Neural cell (in vitro differentiated cells): ENCODE measurements at regions not wholly inside any gene's neighbourhood (a gene's known extent, or its start where the extent isn't known, plus 50 kb on each side); places are given as distances from the start of the nearest gene placed in this dataset.

Source experiments
- H2AFZ ChIP-seq: fragments of 200-600, 300-800 bp; sonication (generic), shearing (Covaris generic); 2 replicates; pipeline ENCODE4 v1.6.0; 2014; ENCODE audit warnings: low read depth, mild to moderate bottlenecking, antibody characterized with exemption, low read length, moderate library complexity
- H3F3A ChIP-seq: fragments of 200-600 bp; shearing (Covaris generic); 2 replicates; pipeline ENCODE4 v1.6.1; 2016; ENCODE audit warnings: mild to moderate bottlenecking, moderate library complexity, mixed read lengths, antibody characterized with exemption, low read length; ENCODE audit not compliant: insufficient read depth, poor library complexity, severe bottlenecking
- H3K27ac ChIP-seq: fragments of 200-600, 300-800 bp; sonication (generic), shearing (Covaris generic); 2 replicates; pipeline ENCODE4 v1.5.1; 2014; ENCODE audit warnings: mild to moderate bottlenecking, low read length, moderate library complexity
- H3K27me3 ChIP-seq: fragments of 300-800, 200-600 bp; sonication (generic), shearing (Covaris generic); 2 replicates; pipeline ENCODE4 v1.6.0; 2014; ENCODE audit warnings: mild to moderate bottlenecking, low read depth, low read length, moderate library complexity; ENCODE audit not compliant: insufficient read depth
- H3K36me3 ChIP-seq: fragments of 300-800, 200-600 bp; sonication (generic), shearing (Covaris generic); 2 replicates; pipeline ENCODE4 v1.5.1; 2014; ENCODE audit warnings: mild to moderate bottlenecking, antibody characterized with exemption, low read length, moderate library complexity; ENCODE audit not compliant: insufficient read depth
- H3K4me2 ChIP-seq: fragments of 300-800, 200-600 bp; sonication (generic), shearing (Covaris generic); 2 replicates; pipeline ENCODE4 v1.6.0; 2014; ENCODE audit warnings: mild to moderate bottlenecking, low read length
- H3K4me3 ChIP-seq: fragments of 300-800, 200-600 bp; sonication (generic), shearing (Covaris generic); 2 replicates; pipeline ENCODE4 v1.5.1; 2014; ENCODE audit warnings: mild to moderate bottlenecking, low read length, moderate library complexity
- H3K79me2 ChIP-seq: fragments of 200-600 bp; shearing (Covaris generic); replicated peaks from 2 replicates; pipeline ENCODE4 v1.6.0; 2014; ENCODE audit warnings: mild to moderate bottlenecking, low read length, moderate library complexity; ENCODE audit not compliant: insufficient read depth
- H3K9ac ChIP-seq: fragments of 300-800, 200-600 bp; sonication (generic), shearing (Covaris generic); 2 replicates; pipeline ENCODE4 v1.6.1; 2016; ENCODE audit warnings: mild to moderate bottlenecking, low read length, mixed read lengths
- H3K9me2 ChIP-seq: fragments of 200-600 bp; shearing (Covaris generic); 2 replicates; pipeline ENCODE4 v1.6.1; 2016; ENCODE audit warnings: mild to moderate bottlenecking, low read length, mixed read lengths; ENCODE audit not compliant: insufficient read depth
- H3K9me3 ChIP-seq: fragments of 200-600, 300-800 bp; sonication (generic), shearing (Covaris generic); 2 replicates; pipeline ENCODE4 v1.6.1; 2016; ENCODE audit warnings: mild to moderate bottlenecking, mixed run types, low read length, moderate library complexity, mixed read lengths
- H4K20me1 ChIP-seq: fragments of 200-600 bp; shearing (Covaris generic); 2 replicates; pipeline ENCODE4 v1.6.1; 2016; ENCODE audit warnings: mild to moderate bottlenecking, mixed run types; ENCODE audit not compliant: insufficient read depth
- EP300 ChIP-seq: fragments of 450-650 bp; conservative IDR thresholded peaks from 2 replicates; pipeline ENCODE4 v1.6.1; 2014; ENCODE audit warnings: antibody characterized with exemption, mild to moderate bottlenecking, moderate library complexity; ENCODE audit not compliant: poor library complexity, severe bottlenecking
- EZH2 ChIP-seq: fragments of 200-600, 300-800 bp; shearing (Covaris generic), sonication (generic); IDR thresholded peaks from 2 replicates; pipeline ENCODE4 v1.6.1; 2014; ENCODE audit warnings: antibody characterized with exemption, low read length, borderline replicate concordance, mild to moderate bottlenecking; ENCODE audit not compliant: insufficient read depth, poor library complexity, severe bottlenecking
- MXI1 ChIP-seq: fragments of 450-650 bp; conservative IDR thresholded peaks from 2 replicates; pipeline ENCODE4 v1.6.1; 2014; ENCODE audit warnings: antibody characterized with exemption, mild to moderate bottlenecking; ENCODE audit not compliant: poor library complexity, severe bottlenecking
- POLR2AphosphoS5 ChIP-seq: IDR thresholded peaks from 2 replicates; pipeline ENCODE4 v1.6.1; 2012
- RAD21 ChIP-seq: fragments of 450-650 bp; conservative IDR thresholded peaks from 2 replicates; pipeline ENCODE4 v1.6.1; 2014; ENCODE audit warnings: antibody characterized with exemption, mild to moderate bottlenecking, moderate library complexity
- SMC3 ChIP-seq: fragments of 450-650 bp; conservative IDR thresholded peaks from 2 replicates; pipeline ENCODE4 v1.6.1; 2014; ENCODE audit warnings: antibody characterized with exemption, mild to moderate bottlenecking, moderate library complexity; ENCODE audit not compliant: poor library complexity
- TAF1 ChIP-seq: IDR thresholded peaks from 2 replicates; pipeline ENCODE4 v1.6.1; 2012; ENCODE audit warnings: low read depth
- TF ChIP-seq, protein P1 (sequence below): IDR thresholded peaks from 2 replicates; pipeline ENCODE4 v1.6.1; 2012; ENCODE audit warnings: borderline replicate concordance
- TF ChIP-seq, protein P2 (sequence below): fragments of 450-650 bp; IDR thresholded peaks from 2 replicates; pipeline ENCODE4 v1.5.1; 2014; ENCODE audit warnings: antibody characterized with exemption, mild to moderate bottlenecking, moderate library complexity; ENCODE audit not compliant: poor library complexity, severe bottlenecking

DNA sequence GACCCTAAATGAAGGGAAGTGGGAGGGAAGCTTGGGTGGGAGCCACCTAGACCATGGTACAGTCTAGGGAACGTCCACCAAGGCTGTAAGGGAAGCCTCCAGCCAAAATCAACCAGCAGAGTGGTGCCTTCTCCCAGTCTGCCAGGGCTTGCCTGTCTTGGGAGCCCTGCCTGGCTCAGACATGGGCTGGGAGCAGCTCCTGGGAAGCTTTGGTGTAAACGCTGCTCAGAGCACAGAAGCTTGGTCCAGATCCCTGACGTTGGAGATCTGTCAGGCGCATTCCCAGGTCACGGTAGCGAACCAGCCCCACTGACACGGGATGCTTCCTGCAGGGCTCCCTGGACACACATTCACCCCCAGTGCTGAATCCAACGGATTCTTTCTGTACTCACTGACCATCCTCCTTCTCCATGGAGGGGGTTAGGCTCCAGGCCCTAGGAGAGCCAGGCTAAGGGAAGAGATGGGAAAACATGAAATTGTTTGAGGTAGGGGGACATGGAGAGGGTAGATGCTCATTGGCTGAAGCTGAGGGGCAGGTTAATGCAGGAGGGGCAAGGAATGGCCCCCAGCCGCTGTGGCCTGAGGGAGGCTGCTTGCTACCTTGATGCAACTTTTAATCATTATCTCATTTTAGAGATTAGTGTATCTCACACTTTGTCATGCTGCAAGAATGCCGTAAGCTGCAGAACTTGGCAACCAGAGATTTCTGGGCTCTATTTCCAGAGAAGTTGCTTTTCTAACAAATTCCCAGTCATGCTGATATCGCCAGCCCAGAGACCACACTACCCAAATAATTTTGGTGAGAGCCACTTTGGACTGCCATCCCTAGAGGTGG is 195.8 kb downstream of the UQCRFS1 start:
- no peaks in the 10 kb centered on the region for H4K20me1 ChIP-seq
- no peak overlapping the region for H3K27ac ChIP-seq
- H3K27me3 ChIP-seq: no peaks in the 10 kb centered on the region
- no peaks in the 10 kb centered on the region for H3F3A ChIP-seq
- H3K9ac ChIP-seq: no peak overlapping the region
- no peaks in the 10 kb centered on the region for H3K9me3 ChIP-seq
- TF ChIP-seq EP300 (no peak), RAD21 (no peak), EZH2 (no peak), MXI1 (no peak), SMC3 (no peak), TAF1 (no peak), POLR2AphosphoS5 (no peak)
- TF ChIP-seq, protein P1, sequence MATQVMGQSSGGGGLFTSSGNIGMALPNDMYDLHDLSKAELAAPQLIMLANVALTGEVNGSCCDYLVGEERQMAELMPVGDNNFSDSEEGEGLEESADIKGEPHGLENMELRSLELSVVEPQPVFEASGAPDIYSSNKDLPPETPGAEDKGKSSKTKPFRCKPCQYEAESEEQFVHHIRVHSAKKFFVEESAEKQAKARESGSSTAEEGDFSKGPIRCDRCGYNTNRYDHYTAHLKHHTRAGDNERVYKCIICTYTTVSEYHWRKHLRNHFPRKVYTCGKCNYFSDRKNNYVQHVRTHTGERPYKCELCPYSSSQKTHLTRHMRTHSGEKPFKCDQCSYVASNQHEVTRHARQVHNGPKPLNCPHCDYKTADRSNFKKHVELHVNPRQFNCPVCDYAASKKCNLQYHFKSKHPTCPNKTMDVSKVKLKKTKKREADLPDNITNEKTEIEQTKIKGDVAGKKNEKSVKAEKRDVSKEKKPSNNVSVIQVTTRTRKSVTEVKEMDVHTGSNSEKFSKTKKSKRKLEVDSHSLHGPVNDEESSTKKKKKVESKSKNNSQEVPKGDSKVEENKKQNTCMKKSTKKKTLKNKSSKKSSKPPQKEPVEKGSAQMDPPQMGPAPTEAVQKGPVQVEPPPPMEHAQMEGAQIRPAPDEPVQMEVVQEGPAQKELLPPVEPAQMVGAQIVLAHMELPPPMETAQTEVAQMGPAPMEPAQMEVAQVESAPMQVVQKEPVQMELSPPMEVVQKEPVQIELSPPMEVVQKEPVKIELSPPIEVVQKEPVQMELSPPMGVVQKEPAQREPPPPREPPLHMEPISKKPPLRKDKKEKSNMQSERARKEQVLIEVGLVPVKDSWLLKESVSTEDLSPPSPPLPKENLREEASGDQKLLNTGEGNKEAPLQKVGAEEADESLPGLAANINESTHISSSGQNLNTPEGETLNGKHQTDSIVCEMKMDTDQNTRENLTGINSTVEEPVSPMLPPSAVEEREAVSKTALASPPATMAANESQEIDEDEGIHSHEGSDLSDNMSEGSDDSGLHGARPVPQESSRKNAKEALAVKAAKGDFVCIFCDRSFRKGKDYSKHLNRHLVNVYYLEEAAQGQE: no peak
- TF ChIP-seq, protein P2, sequence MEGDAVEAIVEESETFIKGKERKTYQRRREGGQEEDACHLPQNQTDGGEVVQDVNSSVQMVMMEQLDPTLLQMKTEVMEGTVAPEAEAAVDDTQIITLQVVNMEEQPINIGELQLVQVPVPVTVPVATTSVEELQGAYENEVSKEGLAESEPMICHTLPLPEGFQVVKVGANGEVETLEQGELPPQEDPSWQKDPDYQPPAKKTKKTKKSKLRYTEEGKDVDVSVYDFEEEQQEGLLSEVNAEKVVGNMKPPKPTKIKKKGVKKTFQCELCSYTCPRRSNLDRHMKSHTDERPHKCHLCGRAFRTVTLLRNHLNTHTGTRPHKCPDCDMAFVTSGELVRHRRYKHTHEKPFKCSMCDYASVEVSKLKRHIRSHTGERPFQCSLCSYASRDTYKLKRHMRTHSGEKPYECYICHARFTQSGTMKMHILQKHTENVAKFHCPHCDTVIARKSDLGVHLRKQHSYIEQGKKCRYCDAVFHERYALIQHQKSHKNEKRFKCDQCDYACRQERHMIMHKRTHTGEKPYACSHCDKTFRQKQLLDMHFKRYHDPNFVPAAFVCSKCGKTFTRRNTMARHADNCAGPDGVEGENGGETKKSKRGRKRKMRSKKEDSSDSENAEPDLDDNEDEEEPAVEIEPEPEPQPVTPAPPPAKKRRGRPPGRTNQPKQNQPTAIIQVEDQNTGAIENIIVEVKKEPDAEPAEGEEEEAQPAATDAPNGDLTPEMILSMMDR: no peak
- H2AFZ ChIP-seq: no peak overlapping the region
- H3K4me3 ChIP-seq: no peak overlapping the region
- H3K36me3 ChIP-seq: no peaks in the 10 kb centered on the region
- H3K4me2 ChIP-seq: no peak overlapping the region
- H3K9me2 ChIP-seq: no peaks in the 10 kb centered on the region
- H3K79me2 ChIP-seq: no peaks in the 10 kb centered on the region

DNA sequence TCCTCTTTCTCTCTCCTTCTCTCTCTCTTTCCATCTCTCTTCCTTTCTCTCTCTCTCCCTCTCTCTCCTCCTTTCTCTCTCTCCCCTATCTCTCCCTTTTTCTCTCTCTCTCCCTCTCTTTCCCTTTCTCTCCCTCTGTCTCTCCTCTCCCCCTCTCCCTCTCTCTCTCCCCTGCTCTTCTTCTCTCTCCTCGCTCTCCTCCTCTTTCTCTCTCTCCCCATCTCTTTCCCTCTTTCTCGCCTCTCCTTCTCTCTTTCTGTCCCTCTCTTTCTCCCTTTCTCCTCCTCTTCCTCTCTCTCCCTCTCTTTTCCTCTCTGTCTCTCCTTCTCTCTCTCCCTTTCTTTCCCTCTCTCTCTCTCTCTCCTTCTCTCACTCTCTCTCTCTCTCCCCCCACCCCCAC is 196.6 kb downstream of the UQCRFS1 start:
- no peaks in the 10 kb centered on the region for H3K9me2 ChIP-seq
- H4K20me1 ChIP-seq: no peaks in the 10 kb centered on the region
- no peaks in the 10 kb centered on the region for H3F3A ChIP-seq
- H3K27me3 ChIP-seq: no peaks in the 10 kb centered on the region
- H3K9me3 ChIP-seq: no peaks in the 10 kb centered on the region
- no peak overlapping the region for H3K4me2 ChIP-seq
- no peak overlapping the region for H3K4me3 ChIP-seq
- H3K79me2 ChIP-seq: no peaks in the 10 kb centered on the region
- H2AFZ ChIP-seq: no peak overlapping the region
- no peak overlapping the region for H3K9ac ChIP-seq
- no peaks in the 10 kb centered on the region for H3K36me3 ChIP-seq
- H3K27ac ChIP-seq: no peak overlapping the region
- TF ChIP-seq POLR2AphosphoS5 (no peak), MXI1 (no peak), EZH2 (no peak)
